SK-N-MC (cell line): ENCODE measurements at regions not wholly inside any gene's neighbourhood (a gene's known extent, or its start where the extent isn't known, plus 50 kb on each side); places are given as distances from the start of the nearest gene placed in this dataset.

Experiments
- EZH2 ChIP-seq: fragments of 200-600 bp; sonication (generic); IDR thresholded peaks from one replicate; pipeline ENCODE4 v1.6.1; 2017; ENCODE audit warnings: antibody characterized with exemption
- FOXP2 ChIP-seq: optimal IDR thresholded peaks from 2 replicates; pipeline ENCODE3; 2011; ENCODE audit warnings: mild to moderate bottlenecking, moderate library complexity; ENCODE audit not compliant: insufficient read depth; ENCODE audit errors: extremely low read length, control extremely low read depth
- POLR2AphosphoS5 ChIP-seq: IDR thresholded peaks from 2 replicates; pipeline ENCODE4 v1.6.1; 2012; ENCODE audit warnings: mild to moderate bottlenecking, low read depth, low read length, borderline replicate concordance

DNA sequence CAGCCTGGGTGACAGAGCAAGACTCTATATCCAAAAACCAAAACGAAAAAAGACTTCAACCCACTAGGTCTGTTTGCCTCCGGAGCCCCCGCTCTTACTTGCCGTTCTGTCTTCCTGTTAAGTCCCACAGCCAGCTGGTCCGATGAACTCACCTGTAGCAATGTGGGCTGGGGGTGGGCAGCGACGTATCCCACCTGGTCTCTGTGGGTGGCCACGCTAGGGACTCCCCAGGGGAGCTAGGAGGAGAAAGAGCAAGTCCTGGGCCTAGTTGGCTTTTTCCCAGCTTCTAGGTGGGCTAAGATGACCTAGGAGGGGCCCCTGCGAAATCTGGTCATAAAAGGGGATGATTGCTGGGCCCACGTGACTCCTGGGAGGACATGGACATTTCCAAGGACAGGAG is 166.0 kb upstream of the KCNG1 start:
- TF ChIP-seq POLR2AphosphoS5: no peak
- no peak for TF ChIP-seq EZH2
- TF ChIP-seq FOXP2: no peak
